ENCODE measurements at regions not wholly inside any gene's neighbourhood (a gene's known extent, or its start where the extent isn't known, plus 50 kb on each side); places are given as distances from the start of the nearest gene placed in this dataset.
"Not testable (repeated sequence)": the region's sequence is repeated elsewhere in the genome, so short reads cannot be mapped to it uniquely, and the experiment has no call there.

DNA sequence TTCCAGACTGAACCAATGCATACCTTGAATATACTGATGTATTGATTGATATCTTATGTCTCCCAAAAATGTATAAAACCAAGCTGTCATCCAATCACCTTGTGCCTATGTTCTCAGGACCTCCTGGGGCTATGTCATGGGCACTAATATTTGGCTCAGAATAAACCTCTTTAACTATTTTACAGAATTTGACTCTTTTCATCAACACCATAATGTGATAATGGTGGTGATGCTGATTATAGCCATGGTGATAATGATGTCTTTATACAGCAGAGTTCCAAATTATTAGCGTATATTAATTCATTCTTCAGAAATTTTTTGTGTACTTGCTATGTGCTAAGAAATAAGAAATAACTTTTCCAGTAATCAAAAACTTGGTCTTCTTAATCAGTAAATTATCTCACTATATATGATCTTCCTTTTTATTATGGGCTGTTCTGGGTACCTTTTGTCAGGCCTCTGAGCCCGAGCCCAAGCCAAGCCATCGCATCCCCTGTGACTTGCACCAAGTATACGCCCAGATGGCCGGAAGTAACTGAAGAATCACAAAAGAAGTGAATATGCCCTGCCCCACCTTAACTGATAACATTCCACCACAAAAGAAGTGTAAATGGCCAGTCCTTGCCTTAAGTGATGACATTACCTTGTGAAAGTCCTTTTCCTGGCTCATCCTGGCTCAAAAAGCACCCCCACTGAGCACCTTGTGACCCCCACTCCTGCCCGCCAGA lies 496.2 kb upstream of the MMS22L start:
- not testable (repeated sequence) for TF ChIP-seq POLR2A (IDR thresholded peaks at IDR 0.05; ENCODE audit: low read depth, low read length); POU2F2 (IDR thresholded peaks at IDR 0.05; ENCODE audit: low read depth, low read length); SPI1 (IDR thresholded peaks at IDR 0.05; ENCODE audit: low read depth, low read length); TAF1 (IDR thresholded peaks at IDR 0.05; ENCODE audit: low read depth, low read length); POLR2AphosphoS5 (IDR thresholded peaks at IDR 0.05; ENCODE audit: low read depth, low read length); PAX5 (IDR thresholded peaks at IDR 0.05; ENCODE audit: insufficient read depth, low read length, severe bottlenecking)
